HG03457 (cell line): ENCODE measurements at regions not wholly inside any gene's neighbourhood (a gene's known extent, or its start where the extent isn't known, plus 50 kb on each side); places are given as distances from the start of the nearest gene placed in this dataset.
"Not testable (repeated sequence)": the region's sequence is repeated elsewhere in the genome, so short reads cannot be mapped to it uniquely, and the experiment has no call there.

Source experiments
- ATAC-seq: cut with Tn5 transposase; IDR thresholded peaks from one replicate; pipeline ENCODE4 v1.9.1; 2021; ENCODE audit warnings: moderate number of reproducible peaks; ENCODE audit not compliant: unreplicated experiment

GRCh38 chr12:124707316-124707715, 139.9 kb upstream of the NCOR2 start:
- no peak for ATAC-seq

- ATAC-seq, result no peak
Observed at GRCh38 chr12:124706363-124706762, 139.0 kb upstream of the NCOR2 start.

- no peak for ATAC-seq
Observed at GRCh38 chr12:124705545-124706138, 138.2 kb upstream of the NCOR2 start.

GRCh38 chr12:124704619-124705018, 137.2 kb upstream of the NCOR2 start:
- ATAC-seq, result no peak

- ATAC-seq, result no peak
Observed at GRCh38 chr12:124703856-124704255, 136.4 kb upstream of the NCOR2 start.

GRCh38 chr12:124702736-124703135, 135.3 kb upstream of the NCOR2 start:
- no peak for ATAC-seq

GRCh38 chr12:124700810-124701592, 133.6 kb upstream of the NCOR2 start:
- no peak for ATAC-seq

GRCh38 chr12:124699909-124700308, 132.5 kb upstream of the NCOR2 start:
- no peak for ATAC-seq

GRCh38 chr12:124698998-124699305, 131.5 kb upstream of the NCOR2 start:
- no peak for ATAC-seq

GRCh38 chr12:124698211-124698997, 131.0 kb upstream of the NCOR2 start:
- ATAC-seq, result no peak

- not testable (repeated sequence) for ATAC-seq
Observed at GRCh38 chr12:124697722-124698121, 130.3 kb upstream of the NCOR2 start.

- ATAC-seq, result no peak
Observed at GRCh38 chr12:124696693-124697476, 129.5 kb upstream of the NCOR2 start.

- no peak for ATAC-seq
Observed at GRCh38 chr12:124695861-124696260, 128.4 kb upstream of the NCOR2 start.

- ATAC-seq, result no peak
Observed at GRCh38 chr12:124694846-124695497, 127.6 kb upstream of the NCOR2 start.

GRCh38 chr12:124694250-124694649, 126.8 kb upstream of the NCOR2 start:
- no peak for ATAC-seq

- ATAC-seq, result no peak
Observed at GRCh38 chr12:124693111-124693723, 125.8 kb upstream of the NCOR2 start.

GRCh38 chr12:124692443-124692842, 125.0 kb upstream of the NCOR2 start:
- no peak for ATAC-seq

- ATAC-seq, result no peak
Observed at GRCh38 chr12:124691429-124691828, 124.0 kb upstream of the NCOR2 start.

GRCh38 chr12:124689631-124690030, 122.2 kb upstream of the NCOR2 start:
- no peak for ATAC-seq

- no peak for ATAC-seq
Observed at GRCh38 chr12:124688356-124688992, 121.1 kb upstream of the NCOR2 start.
